Mesenchymal stem cell (in vitro differentiated cells and primary cell): ENCODE measurements at regions not wholly inside any gene's neighbourhood (a gene's known extent, or its start where the extent isn't known, plus 50 kb on each side); places are given as distances from the start of the nearest gene placed in this dataset.

Experiments
- DNase-seq: peaks from one replicate; pipeline ENCODE4 v3.0.0-alpha.2; 2013
- H2AFZ ChIP-seq: one replicate; pipeline ENCODE4 v1.6.1; 2013; ENCODE audit warnings: low read depth, mild to moderate bottlenecking, control low read depth, inconsistent platforms, low read length, moderate library complexity
- H2AK5ac ChIP-seq: 2 replicates; pipeline ENCODE4 v1.6.1; 2013; ENCODE audit warnings: low read length, moderate library complexity, mild to moderate bottlenecking, inconsistent platforms; ENCODE audit not compliant: severe bottlenecking
- H2BK120ac ChIP-seq: one replicate; pipeline ENCODE4 v1.6.1; 2013; ENCODE audit warnings: low read depth, mild to moderate bottlenecking, inconsistent platforms, low read length, moderate library complexity
- H2BK12ac ChIP-seq, 2 experiments: one replicate each; pipeline ENCODE4 v1.6.1; 2013; ENCODE audit warnings: inconsistent platforms in 2 of 2, low read length in 2 of 2, mild to moderate bottlenecking in 2 of 2, moderate library complexity in 2 of 2, control low read depth in 1 of 2
- H2BK15ac ChIP-seq: one replicate; pipeline ENCODE4 v1.6.1; 2013; ENCODE audit warnings: mild to moderate bottlenecking, low read depth, inconsistent platforms; ENCODE audit not compliant: poor library complexity, severe bottlenecking
- H2BK5ac ChIP-seq: 2 replicates; pipeline ENCODE4 v1.6.1; 2013; ENCODE audit warnings: low read depth, mild to moderate bottlenecking, low read length, control low read depth, inconsistent platforms; ENCODE audit not compliant: poor library complexity, severe bottlenecking
- H3K14ac ChIP-seq, 2 experiments: one replicate each; pipeline ENCODE4 v1.6.1; 2013; ENCODE audit warnings: inconsistent platforms in 2 of 2, low read length in 2 of 2, control low read depth in 1 of 2, mild to moderate bottlenecking in 1 of 2, moderate library complexity in 1 of 2
- H3K18ac ChIP-seq, 2 experiments: one replicate each; pipeline ENCODE4 v1.6.1; 2013; ENCODE audit warnings: inconsistent platforms in 2 of 2, low read length in 2 of 2, control low read depth in 1 of 2, low read depth in 1 of 2, mild to moderate bottlenecking in 1 of 2
- H3K23ac ChIP-seq, 2 experiments: one replicate each; pipeline ENCODE4 v1.6.1; 2013; ENCODE audit warnings: inconsistent platforms in 2 of 2, low read length in 2 of 2, mild to moderate bottlenecking in 2 of 2, moderate library complexity in 2 of 2, control low read depth in 1 of 2
- H3K27ac ChIP-seq: 2 replicates; pipeline ENCODE4 v1.5.1; 2013; ENCODE audit warnings: mild to moderate bottlenecking, moderate library complexity, low read length, control low read depth, inconsistent platforms; ENCODE audit not compliant: poor library complexity, severe bottlenecking
- H3K27me3 ChIP-seq, 2 experiments: 2 replicates each; pipeline versions ENCODE4 v1.6.1 to v1.7.0; 2013; ENCODE audit warnings: low read length in 2 of 2, mild to moderate bottlenecking in 2 of 2, moderate library complexity in 2 of 2, control low read depth in 1 of 2, inconsistent platforms in 1 of 2; ENCODE audit not compliant: control insufficient read depth in 1 of 2, insufficient read depth in 1 of 2
- H3K36me3 ChIP-seq, 2 experiments: 2 replicates each; pipeline versions ENCODE4 v1.6.1 to v1.7.0; 2013; ENCODE audit warnings: low read length in 2 of 2, control low read depth in 1 of 2, inconsistent platforms in 1 of 2, low read depth in 1 of 2, mild to moderate bottlenecking in 1 of 2; ENCODE audit not compliant: insufficient read depth in 2 of 2, control insufficient read depth in 1 of 2
- H3K4ac ChIP-seq, 2 experiments: one replicate each; pipeline ENCODE4 v1.6.1; 2013; ENCODE audit warnings: inconsistent platforms in 2 of 2, low read length in 2 of 2, mild to moderate bottlenecking in 2 of 2, moderate library complexity in 2 of 2, control low read depth in 1 of 2, low read depth in 1 of 2
- H3K4me1 ChIP-seq: 2 replicates; pipeline ENCODE4 v1.6.1; 2013; ENCODE audit warnings: low read depth, low read length, control low read depth; ENCODE audit not compliant: control insufficient read depth, insufficient read depth
- H3K4me2 ChIP-seq: 2 replicates; pipeline ENCODE4 v1.6.1; 2013; ENCODE audit warnings: low read length, mild to moderate bottlenecking, inconsistent platforms; ENCODE audit not compliant: poor library complexity, severe bottlenecking
- H3K4me3 ChIP-seq, 2 experiments: 2 replicates each; pipeline versions ENCODE4 v1.5.1 to v1.7.0; 2013; ENCODE audit warnings: low read length in 2 of 2, mild to moderate bottlenecking in 2 of 2, control low read depth in 1 of 2, low read depth in 1 of 2; ENCODE audit not compliant: insufficient read depth in 1 of 2
- H3K79me1 ChIP-seq: replicated peaks from 2 replicates; pipeline ENCODE4 v1.6.1; 2013; ENCODE audit warnings: mild to moderate bottlenecking, control low read depth, low read length, inconsistent platforms; ENCODE audit not compliant: poor library complexity, severe bottlenecking
- H3K9ac ChIP-seq: 2 replicates; pipeline ENCODE4 v1.7.0; 2013; ENCODE audit warnings: mild to moderate bottlenecking, low read length, moderate library complexity
- H3K9me3 ChIP-seq: 2 replicates; pipeline ENCODE4 v1.7.0; 2013; ENCODE audit warnings: mild to moderate bottlenecking, low read length; ENCODE audit not compliant: control insufficient read depth
- H4K8ac ChIP-seq: one replicate; pipeline ENCODE4 v1.6.1; 2013; ENCODE audit warnings: inconsistent platforms, mild to moderate bottlenecking, low read length, moderate library complexity
- H4K91ac ChIP-seq: one replicate; pipeline ENCODE4 v1.6.1; 2013; ENCODE audit warnings: mild to moderate bottlenecking, low read length, inconsistent platforms
- WGBS: methylation state at CpG from one replicate; pipeline ENCODE4 v1.1.7; 2013; ENCODE audit warnings: mixed read lengths; 5-methylcytosine and 5-hydroxymethylcytosine counted together

- H3K23ac ChIP-seq: no peak overlapping the region
- no peak overlapping the region for H2BK15ac ChIP-seq
- H2AFZ ChIP-seq: no peak overlapping the region
- no peak overlapping the region for H3K14ac ChIP-seq
- no peak for DNase-seq
- no peaks in the 10 kb centered on the region for H3K79me1 ChIP-seq
- no peak overlapping the region for H3K9ac ChIP-seq
- no peak overlapping the region for H3K27ac ChIP-seq
- no peaks in the 10 kb centered on the region for H3K4me1 ChIP-seq
- no peak overlapping the region for H4K8ac ChIP-seq
- no peak overlapping the region for H2BK120ac ChIP-seq
- H3K27me3 ChIP-seq: no peaks in the 10 kb centered on the region
- H2BK12ac ChIP-seq: no peak overlapping the region
- no peak overlapping the region for H4K91ac ChIP-seq
- H3K4me3 ChIP-seq: no peak overlapping the region
- no peak overlapping the region for H2BK5ac ChIP-seq
- no CpG with 5 or more reads among the region's 2 CpGs for WGBS
- no peak overlapping the region for H2AK5ac ChIP-seq
- H3K9me3 ChIP-seq: peaks cover 22% of the 10 kb centered on the region
- no peak overlapping the region for H3K4me2 ChIP-seq
- no peaks in the 10 kb centered on the region for H3K36me3 ChIP-seq
- H3K4ac ChIP-seq: no peak overlapping the region
- H3K18ac ChIP-seq: no peak overlapping the region
Observed at GRCh38 chr10:9645928-9646600, 1371.6 kb upstream of the CELF2 start.

- Histone ChIP-seq H3K36me3 (no peaks in the 10 kb centered on the region), H3K79me1 (no peaks in the 10 kb centered on the region), H4K91ac (no peak overlapping the region), H2BK120ac (no peak overlapping the region), H2BK12ac (no peak overlapping the region), H3K4me1 (no peaks in the 10 kb centered on the region), H3K14ac (no peak overlapping the region), H3K4me3 (no peak overlapping the region), H3K23ac (no peak overlapping the region), H3K18ac (no peak overlapping the region), H3K9me3 (peaks cover 8% of the 10 kb centered on the region), H4K8ac (no peak overlapping the region), H3K27ac (no peak overlapping the region), H3K27me3 (no peaks in the 10 kb centered on the region), H3K4me2 (no peak overlapping the region), H2BK15ac (no peak overlapping the region), H2BK5ac (no peak overlapping the region), H2AK5ac (no peak overlapping the region), H3K4ac (no peak overlapping the region), H3K9ac (no peak overlapping the region), H2AFZ (no peak overlapping the region)
- WGBS: 83% methylated on average over 3 of the region's 3 CpGs
- no peak for DNase-seq
Observed at GRCh38 chr10:9654261-9654660, 1363.4 kb upstream of the CELF2 start.

- no peak overlapping the region for H3K18ac ChIP-seq
- peaks cover 11% of the 10 kb centered on the region for H3K9me3 ChIP-seq
Observed at GRCh38 chr10:9656386-9656785, 1361.3 kb upstream of the CELF2 start.

GRCh38 chr10:9656996-9657395 is 1360.7 kb upstream of the CELF2 start:
- H3K27me3 ChIP-seq: no peaks in the 10 kb centered on the region
- no peaks in the 10 kb centered on the region for H3K4me1 ChIP-seq
- H2AFZ ChIP-seq: no peak overlapping the region
- WGBS: no CpG with 5 or more reads among the region's 1 CpG
- peaks cover 13% of the 10 kb centered on the region for H3K9me3 ChIP-seq
- no peak overlapping the region for H3K4me2 ChIP-seq
- no peaks in the 10 kb centered on the region for H3K36me3 ChIP-seq
- no peak overlapping the region for H3K27ac ChIP-seq
- H2BK120ac ChIP-seq: no peak overlapping the region
- no peak overlapping the region for H2AK5ac ChIP-seq
- no peaks in the 10 kb centered on the region for H3K79me1 ChIP-seq
- no peak overlapping the region for H3K18ac ChIP-seq
- H3K14ac ChIP-seq: no peak overlapping the region
- no peak overlapping the region for H3K4ac ChIP-seq
- DNase-seq: no peak
- H4K8ac ChIP-seq: no peak overlapping the region
- H3K9ac ChIP-seq: no peak overlapping the region
- no peak overlapping the region for H4K91ac ChIP-seq
- H2BK15ac ChIP-seq: no peak overlapping the region
- H3K4me3 ChIP-seq: no peak overlapping the region
- no peak overlapping the region for H2BK12ac ChIP-seq
- no peak overlapping the region for H2BK5ac ChIP-seq
- no peak overlapping the region for H3K23ac ChIP-seq

More at GRCh38 chr10:9656386-9656785, 1361.3 kb upstream of the CELF2 start:
- no peaks in the 10 kb centered on the region for H3K79me1 ChIP-seq
- H2AFZ ChIP-seq: no peak overlapping the region
- H2BK15ac ChIP-seq: no peak overlapping the region
- H3K9ac ChIP-seq: no peak overlapping the region
- no peak overlapping the region for H3K14ac ChIP-seq
- H3K23ac ChIP-seq: no peak overlapping the region
- H3K27ac ChIP-seq: no peak overlapping the region
- H3K27me3 ChIP-seq: no peaks in the 10 kb centered on the region
- H2BK5ac ChIP-seq: no peak overlapping the region
- no peak overlapping the region for H2BK120ac ChIP-seq
- no peaks in the 10 kb centered on the region for H3K4me1 ChIP-seq
- H3K4me2 ChIP-seq: no peak overlapping the region
- no peak overlapping the region for H3K4ac ChIP-seq
- H3K4me3 ChIP-seq: no peak overlapping the region
- no peak overlapping the region for H2AK5ac ChIP-seq
- no peak overlapping the region for H4K8ac ChIP-seq
- no peak overlapping the region for H2BK12ac ChIP-seq
- no peaks in the 10 kb centered on the region for H3K36me3 ChIP-seq
- no peak overlapping the region for H4K91ac ChIP-seq
- no peak for DNase-seq
